ENCODE measurements at regions not wholly inside any gene's neighbourhood (a gene's known extent, or its start where the extent isn't known, plus 50 kb on each side); places are given as distances from the start of the nearest gene placed in this dataset.

- 98% methylated on average over 4 of the region's 4 CpGs for whole genome bisulfite sequencing
- no peaks in the 10 kb centered on the region for H3K9me3 ChIP-seq (ENCODE audit: control insufficient read depth in 4 of 4, low read length in 3 of 4)
These were observed 308.1 kb downstream of the ZEB2 start for GRCh38 chr2:144211826-144212225.

More at GRCh38 chr2:144211826-144212225, 308.1 kb downstream of the ZEB2 start:
- no peak overlapping the region for H3K4me3 ChIP-seq (ENCODE audit: low read depth in 1 of 3, low read length in 3 of 3)
- no peak overlapping the region for H3K9ac ChIP-seq (ENCODE audit: low read depth in 1 of 2, low read length in 2 of 2)
- H3K27ac ChIP-seq (ENCODE audit: low read depth in 1 of 2, low read length in 2 of 2), result no peak overlapping the region
- no peaks in the 10 kb centered on the region for H3K4me1 ChIP-seq (ENCODE audit: control insufficient read depth in 4 of 4, insufficient read depth in 4 of 4, low read length in 3 of 4)
- H3K27me3 ChIP-seq (ENCODE audit: control insufficient read depth in 4 of 4, insufficient read depth in 4 of 4, low read length in 3 of 4), result no peaks in the 10 kb centered on the region
- TF ChIP-seq HNF4G (IDR thresholded peaks at IDR 0.05) (no peak), HNF4A (conservative IDR thresholded peaks at IDR 0.05) (no peak), RXRA (IDR thresholded peaks at IDR 0.05) (no peak), MAX (IDR thresholded peaks at IDR 0.05) (no peak), RAD21 (IDR thresholded peaks at IDR 0.05) (no peak), SP1 (IDR thresholded peaks at IDR 0.05) (no peak), ATF3 (IDR thresholded peaks at IDR 0.05) (no peak), ZBTB33 (IDR thresholded peaks at IDR 0.05) (no peak), YY1 (IDR thresholded peaks at IDR 0.05) (no peak), REST (IDR thresholded peaks at IDR 0.05) (no peak), GABPA (IDR thresholded peaks at IDR 0.05 in 1 of 2, conservative IDR thresholded peaks at IDR 0.05 in 1 of 2) (no peak), FOXA1 (IDR thresholded peaks at IDR 0.05) (no peak), NR2F2 (IDR thresholded peaks at IDR 0.05) (no peak), CTCF (IDR thresholded peaks at IDR 0.05; ENCODE audit: low read depth, low read length, missing input control) (no peak), TAF1 (conservative IDR thresholded peaks at IDR 0.05) (no peak)
- no peaks in the 10 kb centered on the region for H3K36me3 ChIP-seq (ENCODE audit: control insufficient read depth in 4 of 4, insufficient read depth in 3 of 4, low read depth in 1 of 4, low read length in 3 of 4)
- DNase-seq (ENCODE audit: low spot score), result no peak
